Activated T-cell treated with anti-CD3 and anti-CD28 coated beads, Interleukin-2, amount 50 U/mL, for 4 hours (primary cell): ENCODE measurements at regions not wholly inside any gene's neighbourhood (a gene's known extent, or its start where the extent isn't known, plus 50 kb on each side); places are given as distances from the start of the nearest gene placed in this dataset.
A peak's percentile ranks its signal among the peaks of the same experiment; 100 is the strongest.

Experiments used
- ATAC-seq, 2 donors: fragments of 200-7000 bp; cut with Tn5 transposase; one replicate each; pipeline ENCODE4 v1.10.0; 2021
- DNase-seq: peaks from one replicate; pipeline ENCODE4 v3.0.0-alpha.2; 2020
- H3K27me3 Mint-ChIP-seq: one replicate; pipeline ENCODE4 v1.8.0; 2021; ENCODE audit warnings: low read depth, mixed read lengths
- H3K36me3 Mint-ChIP-seq: one replicate; pipeline ENCODE4 v1.8.0; 2022; ENCODE audit warnings: mixed read lengths; ENCODE audit not compliant: insufficient read depth
- H3K4me1 Mint-ChIP-seq: one replicate; pipeline ENCODE4 v1.8.0; 2021; ENCODE audit warnings: low read depth, mixed read lengths
- H3K4me3 Mint-ChIP-seq: one replicate; pipeline ENCODE4 v1.8.0; 2021; ENCODE audit warnings: mild to moderate bottlenecking, moderate library complexity, mixed read lengths
- H3K9me3 Mint-ChIP-seq: one replicate; pipeline ENCODE4 v1.8.0; 2021; ENCODE audit warnings: mixed read lengths

GRCh38 chr6:2536451-2536850 is 214.3 kb downstream of the MYLK4 start:
- Mint-ChIP-seq H3K4me1 (peaks cover 2% of the 10 kb centered on the region), H3K4me3 (no peak overlapping the region), H3K27me3 (peaks cover 56% of the 10 kb centered on the region), H3K36me3 (no peaks in the 10 kb centered on the region), H3K9me3 (no peaks in the 10 kb centered on the region)
- DNase-seq: no peak
- ATAC-seq: no peak

- Mint-ChIP-seq H3K9me3 (no peaks in the 10 kb centered on the region), H3K27me3 (peaks cover 57% of the 10 kb centered on the region), H3K4me1 (no peaks in the 10 kb centered on the region), H3K36me3 (no peaks in the 10 kb centered on the region), H3K4me3 (no peak overlapping the region)
- no peak for DNase-seq
- no peak for ATAC-seq
Observed at GRCh38 chr6:2535506-2535905, 215.2 kb downstream of the MYLK4 start.

- no peak for ATAC-seq
- H3K27me3 Mint-ChIP-seq: peaks cover 54% of the 10 kb centered on the region
- no peak for DNase-seq
- H3K4me3 Mint-ChIP-seq: no peak overlapping the region
- no peaks in the 10 kb centered on the region for H3K4me1 Mint-ChIP-seq
- H3K36me3 Mint-ChIP-seq: no peaks in the 10 kb centered on the region
- no peaks in the 10 kb centered on the region for H3K9me3 Mint-ChIP-seq
Observed at GRCh38 chr6:2534406-2535042, 216.2 kb downstream of the MYLK4 start.

GRCh38 chr6:2531426-2532215 is 219.1 kb downstream of the MYLK4 start:
- no peaks in the 10 kb centered on the region for H3K4me1 Mint-ChIP-seq

GRCh38 chr6:2529211-2529719 is 221.5 kb downstream of the MYLK4 start:
- Mint-ChIP-seq H3K36me3 (no peaks in the 10 kb centered on the region), H3K4me3 (no peak overlapping the region), H3K9me3 (peaks cover 1% of the 10 kb centered on the region), H3K27me3 (peaks cover 23% of the 10 kb centered on the region), H3K4me1 (no peaks in the 10 kb centered on the region)
- DNase-seq (no peak), ATAC-seq (no peak)

More at GRCh38 chr6:2531426-2532215, 219.1 kb downstream of the MYLK4 start:
- DNase-seq (no peak), ATAC-seq (peak; percentile 81 to 87)
- no peaks in the 10 kb centered on the region for H3K36me3 Mint-ChIP-seq
- no peaks in the 10 kb centered on the region for H3K9me3 Mint-ChIP-seq
- H3K27me3 Mint-ChIP-seq: peaks cover 38% of the 10 kb centered on the region
- H3K4me3 Mint-ChIP-seq: no peak overlapping the region

- peaks cover 11% of the 10 kb centered on the region for H3K9me3 Mint-ChIP-seq
- ATAC-seq: no peak
- H3K27me3 Mint-ChIP-seq: peaks cover 22% of the 10 kb centered on the region
- no peak for DNase-seq
- no peaks in the 10 kb centered on the region for H3K36me3 Mint-ChIP-seq
- H3K4me1 Mint-ChIP-seq: no peaks in the 10 kb centered on the region
- H3K4me3 Mint-ChIP-seq: no peak overlapping the region
Observed at GRCh38 chr6:2528156-2528555, 222.6 kb downstream of the MYLK4 start.

- Mint-ChIP-seq H3K4me1 (peaks cover 5% of the 10 kb centered on the region), H3K36me3 (no peaks in the 10 kb centered on the region), H3K4me3 (no peak overlapping the region), H3K27me3 (peaks cover 23% of the 10 kb centered on the region), H3K9me3 (peaks cover 18% of the 10 kb centered on the region)
- ATAC-seq: no peak
- no peak for DNase-seq
Observed at GRCh38 chr6:2526766-2527165, 224.0 kb downstream of the MYLK4 start.

DNA sequence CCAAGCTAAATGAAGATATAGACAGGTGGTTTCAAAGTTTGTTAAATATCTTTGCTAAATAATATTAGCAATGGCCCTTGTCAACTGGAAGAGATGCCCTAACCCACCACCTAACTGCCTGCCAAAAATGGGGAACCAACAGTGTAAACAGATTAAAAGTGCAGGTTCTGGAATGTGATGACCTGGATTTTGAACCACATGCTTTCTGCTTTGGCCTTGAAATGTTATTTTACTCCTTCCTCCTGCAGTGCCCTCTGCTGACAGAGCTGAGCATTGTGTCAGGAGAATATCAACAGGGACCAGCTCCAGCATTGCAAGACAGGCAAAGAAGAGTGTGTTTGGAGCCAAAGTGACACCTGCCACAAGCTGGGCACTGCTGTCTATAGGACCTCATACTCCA is 226.6 kb downstream of the MYLK4 start:
- H3K27me3 Mint-ChIP-seq: peaks cover 21% of the 10 kb centered on the region
- no peaks in the 10 kb centered on the region for H3K36me3 Mint-ChIP-seq
- no peak overlapping the region for H3K4me3 Mint-ChIP-seq
- ATAC-seq (no peak), DNase-seq (no peak)
- H3K4me1 Mint-ChIP-seq: peaks cover 5% of the 10 kb centered on the region
- H3K9me3 Mint-ChIP-seq: peaks cover 24% of the 10 kb centered on the region

DNA sequence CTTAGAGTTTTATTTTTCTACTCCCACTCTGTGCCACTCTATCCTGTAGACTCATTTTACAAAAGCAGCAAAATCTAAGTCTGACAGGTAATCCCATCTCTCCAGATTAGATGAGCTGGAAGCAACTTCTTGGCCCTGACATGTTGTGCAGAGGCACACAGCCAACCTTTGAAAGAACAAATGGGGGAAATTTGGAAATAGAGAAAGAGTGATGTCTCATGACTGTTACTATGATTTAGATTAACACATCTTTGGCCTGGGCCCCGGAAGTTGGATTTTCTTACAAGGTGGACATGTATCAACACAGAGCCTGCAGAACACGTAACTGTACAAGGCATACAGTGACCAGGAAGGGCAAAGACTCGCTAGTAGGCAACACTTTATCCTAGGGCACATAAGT is 227.7 kb downstream of the MYLK4 start:
- Mint-ChIP-seq H3K36me3 (no peaks in the 10 kb centered on the region), H3K27me3 (peaks cover 23% of the 10 kb centered on the region), H3K4me3 (no peak overlapping the region), H3K4me1 (peaks cover 5% of the 10 kb centered on the region), H3K9me3 (peaks cover 24% of the 10 kb centered on the region)
- no peak for ATAC-seq
- no peak for DNase-seq

GRCh38 chr6:2522521-2522920 is 228.2 kb downstream of the MYLK4 start:
- H3K27me3 Mint-ChIP-seq: peaks cover 20% of the 10 kb centered on the region

GRCh38 chr6:2517855-2518473 is 232.8 kb downstream of the MYLK4 start:
- no peak for ATAC-seq
- Mint-ChIP-seq H3K27me3 (peaks cover 22% of the 10 kb centered on the region), H3K4me1 (peaks cover 5% of the 10 kb centered on the region), H3K4me3 (no peak overlapping the region), H3K36me3 (no peaks in the 10 kb centered on the region), H3K9me3 (peaks cover 11% of the 10 kb centered on the region)
- no peak for DNase-seq

More at GRCh38 chr6:2522521-2522920, 228.2 kb downstream of the MYLK4 start:
- DNase-seq (no peak), ATAC-seq (no peak)
- Mint-ChIP-seq H3K9me3 (peaks cover 24% of the 10 kb centered on the region), H3K4me1 (peaks cover 5% of the 10 kb centered on the region), H3K36me3 (no peaks in the 10 kb centered on the region), H3K4me3 (no peak overlapping the region)

DNA sequence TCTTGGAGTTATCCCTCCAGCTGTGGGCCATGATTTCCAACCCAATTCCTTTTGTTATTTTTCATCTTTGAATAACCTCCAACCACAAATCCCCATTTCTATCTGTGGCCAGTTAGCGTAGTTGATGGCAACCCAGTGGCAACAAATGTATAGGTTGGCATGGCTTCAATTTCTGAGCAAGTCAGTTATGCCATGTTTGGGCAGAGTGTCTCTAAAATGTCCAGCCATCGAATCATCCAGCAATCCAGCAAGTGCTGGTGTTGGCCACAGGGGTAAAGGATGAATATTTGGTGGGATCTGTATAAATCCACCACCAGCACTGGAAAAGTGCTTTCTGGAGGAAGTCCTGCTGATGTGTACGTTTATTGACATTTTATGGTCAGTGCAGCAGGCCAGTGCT is 233.3 kb downstream of the MYLK4 start:
- Mint-ChIP-seq H3K4me3 (no peak overlapping the region), H3K9me3 (peaks cover 9% of the 10 kb centered on the region), H3K36me3 (no peaks in the 10 kb centered on the region), H3K27me3 (peaks cover 16% of the 10 kb centered on the region), H3K4me1 (no peaks in the 10 kb centered on the region)
- DNase-seq: no peak
- ATAC-seq: no peak

- H3K9me3 Mint-ChIP-seq: peaks cover 6% of the 10 kb centered on the region
- H3K4me3 Mint-ChIP-seq: no peak overlapping the region
- H3K27me3 Mint-ChIP-seq: peaks cover 16% of the 10 kb centered on the region
- no peaks in the 10 kb centered on the region for H3K36me3 Mint-ChIP-seq
- ATAC-seq (no peak), DNase-seq (no peak)
- no peaks in the 10 kb centered on the region for H3K4me1 Mint-ChIP-seq
Observed at GRCh38 chr6:2516059-2516458, 234.7 kb downstream of the MYLK4 start.

GRCh38 chr6:2514965-2515543 is 235.7 kb downstream of the MYLK4 start:
- DNase-seq (no peak), ATAC-seq (no peak)
- Mint-ChIP-seq H3K36me3 (no peaks in the 10 kb centered on the region), H3K4me1 (no peaks in the 10 kb centered on the region), H3K9me3 (peaks cover under 1% of the 10 kb centered on the region), H3K4me3 (no peak overlapping the region), H3K27me3 (peaks cover 18% of the 10 kb centered on the region)
